H1 (cell line): ENCODE measurements at regions not wholly inside any gene's neighbourhood (a gene's known extent, or its start where the extent isn't known, plus 50 kb on each side); places are given as distances from the start of the nearest gene placed in this dataset.
"Not testable (repeated sequence)": the region's sequence is repeated elsewhere in the genome, so short reads cannot be mapped to it uniquely, and the experiment has no call there.

Experiments
- CTCF ChIA-PET: fragments of 300-600 bp; sonication (Branson Sonifier 250); formaldehyde crosslinking; loops from one replicate; lab custom pipeline; 2021; ENCODE audit not compliant: partially characterized antibody; lab: Charles Lee
- POLR2A ChIA-PET: fragments of 300-600 bp; sonication (Branson Sonifier 250); formaldehyde crosslinking; loops from one replicate; lab custom pipeline; 2021; ENCODE audit warnings: inconsistent platforms; ENCODE audit not compliant: partially characterized antibody; lab: Charles Lee
- DNase-seq, 2 experiments: peaks; one replicate each; pipeline versions ENCODE4 v3.0.0 to v3.0.0-alpha.2; 2010 to 2022; ENCODE audit warnings: low spot score in 2 of 2, low read depth in 1 of 2, mixed read lengths in 1 of 2
- FAIRE-seq: peaks from 2 replicates; lab custom pipeline; 2011; peaks lifted over from hg19 to GRCh38; lab: Jason Lieb, UNC
- H2AFZ ChIP-seq: 2 replicates; pipeline ENCODE4 v1.8.1; 2012; ENCODE audit warnings: low read length, inconsistent platforms
- H2AK5ac ChIP-seq: 2 replicates; pipeline ENCODE4 v1.6.1; 2013; ENCODE audit warnings: low read depth, low read length
- H2BK120ac ChIP-seq: replicated peaks from 2 replicates; pipeline ENCODE3; 2013; ENCODE audit warnings: low read depth, low read length, inconsistent platforms
- H2BK12ac ChIP-seq: 2 replicates; pipeline ENCODE4 v1.6.1; 2013; ENCODE audit warnings: low read depth, low read length
- H2BK15ac ChIP-seq: 2 replicates; pipeline ENCODE4 v1.6.1; 2013; ENCODE audit warnings: low read length
- H2BK20ac ChIP-seq: 2 replicates; pipeline ENCODE4 v1.6.1; 2013; ENCODE audit warnings: low read length
- H2BK5ac ChIP-seq: 2 replicates; pipeline ENCODE4 v1.6.1; 2013; ENCODE audit warnings: low read depth, low read length
- H3K14ac ChIP-seq: 2 replicates; pipeline ENCODE4 v1.6.1; 2013; ENCODE audit warnings: inconsistent platforms; ENCODE audit not compliant: insufficient read length
- H3K18ac ChIP-seq: 2 replicates; pipeline ENCODE4 v1.6.1; 2013; ENCODE audit warnings: low read length; ENCODE audit errors: extremely low read depth
- H3K23ac ChIP-seq: 2 replicates; pipeline ENCODE4 v1.6.1; 2013; ENCODE audit warnings: inconsistent platforms; ENCODE audit not compliant: insufficient read length
- H3K23me2 ChIP-seq: 2 replicates; pipeline ENCODE4 v1.6.1; 2013; ENCODE audit warnings: low read depth, low read length
- H3K27ac ChIP-seq: 2 replicates; pipeline ENCODE4 v1.6.1; 2011; ENCODE audit warnings: low read depth, low read length, inconsistent platforms
- H3K27me3 ChIP-seq, 4 experiments: replicated peaks in 1 of 4; 1 replicate in 1 of 4; 2 replicates in 3 of 4; pipeline versions ENCODE4 v1.6.1 to v1.8.1; 2011 to 2013; ENCODE audit warnings: low read length in 3 of 4, mild to moderate bottlenecking in 3 of 4, inconsistent platforms in 2 of 4, mixed read lengths in 2 of 4, moderate library complexity in 1 of 4; ENCODE audit not compliant: control insufficient read depth in 3 of 4, insufficient read depth in 3 of 4; ENCODE audit errors: extremely low read depth in 1 of 4
- H3K36me3 ChIP-seq, 4 experiments: 2 replicates each; pipeline versions ENCODE4 v1.6.1 to v1.8.1; 2011 to 2013; ENCODE audit warnings: mild to moderate bottlenecking in 4 of 4, low read length in 3 of 4, moderate library complexity in 2 of 4, control low read depth in 1 of 4, inconsistent platforms in 1 of 4; ENCODE audit not compliant: insufficient read depth in 4 of 4, control insufficient read depth in 2 of 4
- H3K4ac ChIP-seq: replicated peaks from 2 replicates; pipeline ENCODE3; 2013; ENCODE audit warnings: low read length, low read depth, mixed read lengths, inconsistent platforms; ENCODE audit not compliant: insufficient read length
- H3K4me1 ChIP-seq, 4 experiments: replicated peaks in 1 of 4; 1 replicate in 1 of 4; 2 replicates in 3 of 4; pipeline versions ENCODE4 v1.6.1 to v1.8.1; 2011 to 2013; ENCODE audit warnings: low read length in 3 of 4, inconsistent platforms in 2 of 4, mixed read lengths in 1 of 4; ENCODE audit not compliant: insufficient read depth in 4 of 4, control insufficient read depth in 3 of 4
- H3K4me2 ChIP-seq, 2 experiments: 2 replicates each; pipeline versions ENCODE4 v1.6.1 to v1.8.1; 2011 to 2013; ENCODE audit warnings: low read depth in 2 of 2, low read length in 2 of 2, control low read depth in 1 of 2, inconsistent platforms in 1 of 2, mild to moderate bottlenecking in 1 of 2; ENCODE audit not compliant: insufficient read depth in 1 of 2
- H3K4me3 ChIP-seq, 4 experiments: fragments of 200-600, 300-600 bp in 1 of 4; sonication (generic), shearing (Covaris generic), sonication (Bioruptor Twin) in 1 of 4; 2 replicates each; pipeline versions ENCODE4 v1.5.1 to v1.8.1; 2011 to 2016; ENCODE audit warnings: low read length in 4 of 4, low read depth in 3 of 4, control low read depth in 2 of 4, inconsistent platforms in 2 of 4, mild to moderate bottlenecking in 2 of 4, mixed read lengths in 1 of 4, moderate library complexity in 1 of 4; ENCODE audit not compliant: insufficient read depth in 2 of 4; ENCODE audit errors: extremely low read depth in 1 of 4
- H3K56ac ChIP-seq: replicated peaks from 2 replicates; pipeline ENCODE3; 2013; ENCODE audit warnings: low read depth, mild to moderate bottlenecking, mixed read lengths, low read length, inconsistent platforms; ENCODE audit not compliant: insufficient read length
- H3K79me1 ChIP-seq: 2 replicates; pipeline ENCODE4 v1.6.1; 2013; ENCODE audit warnings: low read depth, low read length, control low read depth
- H3K79me2 ChIP-seq, 2 experiments: 2 replicates each; pipeline versions ENCODE4 v1.6.1 to v1.8.1; 2012 to 2013; ENCODE audit warnings: low read length in 2 of 2, mild to moderate bottlenecking in 2 of 2, inconsistent platforms in 1 of 2; ENCODE audit not compliant: insufficient read depth in 2 of 2, control insufficient read depth in 1 of 2
- H3K9ac ChIP-seq, 4 experiments: replicated peaks in 1 of 4; 1 replicate in 1 of 4; 2 replicates in 3 of 4; pipeline versions ENCODE4 v1.6.1 to v1.8.1; 2011 to 2013; ENCODE audit warnings: low read depth in 3 of 4, low read length in 3 of 4, control low read depth in 2 of 4, mild to moderate bottlenecking in 2 of 4, moderate library complexity in 2 of 4, inconsistent platforms in 1 of 4; ENCODE audit errors: extremely low read depth in 1 of 4
- H3K9me3 ChIP-seq, 2 experiments: 2 replicates each; pipeline versions ENCODE4 v1.6.1 to v1.8.1; 2012 to 2013; ENCODE audit warnings: mild to moderate bottlenecking in 2 of 2, moderate library complexity in 2 of 2, control low read depth in 1 of 2, inconsistent platforms in 1 of 2, low read depth in 1 of 2, low read length in 1 of 2, mixed read lengths in 1 of 2; ENCODE audit not compliant: insufficient read depth in 2 of 2
- H4K20me1 ChIP-seq, 2 experiments: replicated peaks in 1 of 2; 2 replicates each; pipeline versions ENCODE3 to v1.8.1; 2011 to 2013; ENCODE audit warnings: inconsistent platforms in 2 of 2, low read length in 2 of 2, mild to moderate bottlenecking in 1 of 2; ENCODE audit not compliant: insufficient read depth in 2 of 2, control insufficient read depth in 1 of 2
- H4K5ac ChIP-seq: 2 replicates; pipeline ENCODE4 v1.6.1; 2013; ENCODE audit warnings: low read length, low read depth, mixed read lengths, inconsistent platforms; ENCODE audit not compliant: insufficient read length
- H4K8ac ChIP-seq: 2 replicates; pipeline ENCODE4 v1.8.0; 2013; ENCODE audit warnings: mild to moderate bottlenecking, moderate library complexity, low read length, inconsistent platforms; ENCODE audit not compliant: insufficient read depth; ENCODE audit errors: extremely low read depth
- H4K91ac ChIP-seq: replicated peaks from 2 replicates; pipeline ENCODE3; 2013; ENCODE audit warnings: low read length, mixed read lengths, inconsistent platforms; ENCODE audit not compliant: insufficient read length
- WGBS, 2 experiments: shearing (Covaris generic) in 1 of 2; methylation state at CpG; one replicate each; pipeline versions ENCODE4 v1.1.6 to v1.1.7; 2013 to 2015; ENCODE audit warnings: low lambda C conversion rate in 2 of 2, mixed read lengths in 2 of 2, inconsistent platforms in 1 of 2, low coverage in 1 of 2, missing lambda C conversion rate in 1 of 2; ENCODE audit not compliant: insufficient replicate concordance in 2 of 2, insufficient coverage in 1 of 2, insufficient read length in 1 of 2; ENCODE audit errors: extremely low coverage in 1 of 2, missing lambda C conversion rate in 1 of 2; 5-methylcytosine and 5-hydroxymethylcytosine counted together

DNA sequence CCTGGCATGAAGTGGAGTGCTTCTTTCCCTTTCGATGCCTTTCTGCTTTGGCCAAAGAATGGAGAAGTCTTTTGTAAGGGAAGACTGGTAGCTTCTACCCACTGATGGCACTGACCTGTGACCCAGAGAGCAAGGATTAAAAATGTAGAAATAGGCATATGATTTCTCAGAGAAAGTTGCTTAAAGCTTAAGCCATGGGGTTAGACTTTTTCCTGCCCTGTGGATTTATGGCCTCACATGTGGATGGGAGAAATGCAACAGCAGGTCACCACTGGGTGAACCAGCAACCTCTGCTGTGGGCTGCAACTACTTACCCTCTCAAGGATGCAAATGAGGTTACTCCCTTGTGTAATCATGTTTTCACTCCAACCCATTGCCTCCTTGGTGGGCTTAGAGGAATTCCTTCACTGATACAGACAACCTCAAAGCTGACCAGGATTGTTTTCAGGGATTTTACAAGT lies 86.7 kb upstream of the CDC42EP3 start:
- H3K18ac ChIP-seq, H3K27me3 ChIP-seq, FAIRE-seq, H4K91ac ChIP-seq, H3K9me3 ChIP-seq, H3K36me3 ChIP-seq, H3K4ac ChIP-seq, H4K5ac ChIP-seq, H3K79me1 ChIP-seq, H3K4me2 ChIP-seq, H3K9ac ChIP-seq, H2BK12ac ChIP-seq, H3K23ac ChIP-seq, H2AFZ ChIP-seq, H2BK20ac ChIP-seq, DNase-seq, H4K8ac ChIP-seq, H3K23me2 ChIP-seq, H3K79me2 ChIP-seq, H4K20me1 ChIP-seq, H3K14ac ChIP-seq, H2BK15ac ChIP-seq, H3K56ac ChIP-seq, POLR2A ChIA-PET, H2AK5ac ChIP-seq, H2BK120ac ChIP-seq, H3K4me1 ChIP-seq, H3K4me3 ChIP-seq, H3K27ac ChIP-seq, H2BK5ac ChIP-seq: not testable (repeated sequence)
- 73% methylated on average over 1 of the region's 1 CpG; no CpG with 5 or more reads in 1 of the 2 experiments for WGBS, 2 experiments
- CTCF ChIA-PET: interaction anchor here (1.1 to 1.5 kb wide), 4 partner anchors 10 to 362 kb away, joined by 3 to 4 read pairs (median 4); no protein-coding TSS in a partner anchor

DNA sequence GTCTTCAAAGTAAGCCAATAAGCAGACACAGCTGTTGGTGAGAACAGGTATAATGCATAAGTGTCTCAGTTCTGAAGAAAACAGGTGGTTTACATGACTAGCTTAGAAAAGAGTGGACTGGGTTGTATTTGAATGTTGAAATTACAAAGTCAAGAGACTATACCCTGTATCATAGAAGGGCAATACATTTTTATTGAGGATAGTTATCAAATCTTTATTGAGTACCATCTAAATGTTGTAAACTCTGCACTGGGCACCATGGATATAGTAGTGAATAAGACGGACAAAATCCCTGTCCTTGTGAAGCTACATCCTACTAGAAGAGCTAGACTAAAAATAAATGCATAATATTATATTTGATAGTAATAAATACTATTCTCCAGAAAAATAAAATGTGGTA lies 88.5 kb upstream of the CDC42EP3 start:
- H3K36me3 ChIP-seq, H4K91ac ChIP-seq, H2BK20ac ChIP-seq, H3K9ac ChIP-seq, POLR2A ChIA-PET, H3K79me2 ChIP-seq, H3K9me3 ChIP-seq, H3K27ac ChIP-seq, H3K23ac ChIP-seq, H2BK15ac ChIP-seq, H4K8ac ChIP-seq, H4K5ac ChIP-seq, H3K27me3 ChIP-seq, H3K18ac ChIP-seq, H2AFZ ChIP-seq, DNase-seq, H2BK120ac ChIP-seq, H3K79me1 ChIP-seq, FAIRE-seq, H3K4me2 ChIP-seq, H2BK5ac ChIP-seq, H3K4ac ChIP-seq, H4K20me1 ChIP-seq, H3K14ac ChIP-seq, H2BK12ac ChIP-seq, H2AK5ac ChIP-seq, H3K23me2 ChIP-seq, H3K4me1 ChIP-seq, H3K4me3 ChIP-seq, H3K56ac ChIP-seq: not testable (repeated sequence)
- 92% methylated on average over 1 of the region's 1 CpG; no CpG with 5 or more reads in 1 of the 2 experiments for WGBS, 2 experiments
- CTCF ChIA-PET: interaction anchor here (0.6 to 0.9 kb wide), 3 partner anchors 112 to 819 kb away, joined by 3 read pairs; no protein-coding TSS in a partner anchor
